GM12864 (cell line): ENCODE measurements at regions not wholly inside any gene's neighbourhood (a gene's known extent, or its start where the extent isn't known, plus 50 kb on each side); places are given as distances from the start of the nearest gene placed in this dataset.

ENCODE experiments used
- DNase-seq: peaks from one replicate; pipeline ENCODE4 v3.0.0-alpha.2; 2011; ENCODE audit warnings: low read depth
- H3K4me3 ChIP-seq: 2 replicates; pipeline ENCODE4 v1.5.1; 2011; ENCODE audit warnings: mild to moderate bottlenecking, low read depth, low read length, control low read depth
- CTCF ChIP-seq: IDR thresholded peaks from 2 replicates; pipeline ENCODE4 v1.5.1; 2011; ENCODE audit warnings: low read depth, mild to moderate bottlenecking, moderate library complexity, low read length, control low read depth, inconsistent platforms; ENCODE audit errors: missing control alignments

GRCh38 chr7:19373334-19373733, 228.1 kb upstream of the FERD3L start:
- H3K4me3 ChIP-seq = no peak overlapping the region
- TF ChIP-seq CTCF = no peak
- DNase-seq = no peak

DNA sequence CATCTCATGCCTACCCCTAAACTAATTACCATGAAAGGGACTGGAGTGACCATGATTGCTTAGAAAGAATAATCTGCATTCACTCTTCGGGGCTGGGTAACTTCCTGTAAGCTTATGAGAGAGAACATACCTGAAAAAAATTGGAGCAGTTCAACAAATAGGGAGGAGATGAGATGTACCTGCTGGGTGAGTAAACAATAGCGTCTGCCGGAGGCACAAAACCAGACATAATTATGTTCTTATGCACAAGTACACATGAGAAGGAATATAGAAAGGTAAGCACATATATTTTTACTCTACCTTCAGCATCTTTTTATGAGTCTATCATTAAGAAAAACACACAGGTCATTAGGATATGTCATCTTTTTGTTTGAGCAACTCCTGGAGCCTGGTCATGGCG, 224.6 kb upstream of the FERD3L start:
- DNase-seq = no peak
- H3K4me3 ChIP-seq = no peak overlapping the region
- TF ChIP-seq CTCF = no peak

- no peak overlapping the region for H3K4me3 ChIP-seq
- DNase-seq = no peak
- no peak for TF ChIP-seq CTCF
These were observed 224.0 kb upstream of the FERD3L start for GRCh38 chr7:19369182-19369581.

- no peak for DNase-seq
- TF ChIP-seq CTCF = no peak
- H3K4me3 ChIP-seq = no peak overlapping the region
These were observed 223.3 kb upstream of the FERD3L start for GRCh38 chr7:19368491-19368925.

DNA sequence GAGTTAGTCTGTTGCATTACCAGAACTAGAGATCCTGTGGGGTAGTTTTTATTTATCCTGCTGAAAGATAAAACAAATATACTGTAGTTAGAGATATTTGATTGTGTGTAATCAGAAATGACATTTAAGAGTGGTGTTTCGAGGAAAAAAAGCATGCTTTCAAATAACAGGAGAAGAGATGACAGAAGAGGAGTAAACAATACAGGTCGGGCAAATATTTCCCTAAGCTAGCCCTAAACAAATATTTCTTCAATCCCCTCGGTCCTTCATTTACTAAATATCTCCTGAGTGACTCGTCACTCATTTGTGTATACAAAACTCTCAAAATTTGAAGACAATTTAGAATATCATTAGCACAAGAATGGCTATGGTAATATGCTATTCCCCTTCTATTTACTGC, 219.7 kb upstream of the FERD3L start:
- no peak overlapping the region for H3K4me3 ChIP-seq
- DNase-seq = no peak
- no peak for TF ChIP-seq CTCF

- no peak for TF ChIP-seq CTCF
- no peak overlapping the region for H3K4me3 ChIP-seq
- DNase-seq = no peak
These were observed 216.9 kb upstream of the FERD3L start for GRCh38 chr7:19362099-19362498.

GRCh38 chr7:19353180-19353579, 208.0 kb upstream of the FERD3L start:
- TF ChIP-seq CTCF = no peak
- no peak for DNase-seq

More at GRCh38 chr7:19353180-19353579, 208.0 kb upstream of the FERD3L start:
- H3K4me3 ChIP-seq = no peak overlapping the region
